Mesendoderm (in vitro differentiated cells): ENCODE measurements at regions not wholly inside any gene's neighbourhood (a gene's known extent, or its start where the extent isn't known, plus 50 kb on each side); places are given as distances from the start of the nearest gene placed in this dataset.

ENCODE experiments used
- DNase-seq: peaks from one replicate; pipeline ENCODE4 v3.0.0; 2013
- H2AK5ac ChIP-seq: 2 replicates; pipeline ENCODE4 v1.6.1; 2013; ENCODE audit warnings: low read length, inconsistent platforms
- H2BK120ac ChIP-seq: 2 replicates; pipeline ENCODE4 v1.6.1; 2013; ENCODE audit warnings: low read depth, mild to moderate bottlenecking, low read length, moderate library complexity, mixed read lengths
- H2BK15ac ChIP-seq: replicated peaks from 2 replicates; pipeline ENCODE4 v1.6.1; 2013; ENCODE audit warnings: low read depth, mild to moderate bottlenecking, moderate library complexity
- H2BK5ac ChIP-seq: 2 replicates; pipeline ENCODE4 v1.6.1; 2013; ENCODE audit warnings: low read length, inconsistent platforms
- H3K18ac ChIP-seq: 2 replicates; pipeline ENCODE4 v1.6.1; 2013; ENCODE audit warnings: mild to moderate bottlenecking, low read length, mixed read lengths
- H3K23ac ChIP-seq: one replicate; pipeline ENCODE4 v1.6.1; 2013; ENCODE audit warnings: low read length
- H3K27ac ChIP-seq: 2 replicates; pipeline ENCODE4 v1.5.1; 2013; ENCODE audit warnings: low read depth, mild to moderate bottlenecking, inconsistent platforms, low read length, moderate library complexity
- H3K27me3 ChIP-seq: 2 replicates; pipeline ENCODE4 v1.6.1; 2013; ENCODE audit warnings: low read length, control low read depth, mild to moderate bottlenecking, inconsistent platforms; ENCODE audit not compliant: insufficient read depth, poor library complexity
- H3K36me3 ChIP-seq: 2 replicates; pipeline ENCODE4 v1.6.1; 2013; ENCODE audit warnings: low read length, inconsistent platforms; ENCODE audit not compliant: control insufficient read depth, insufficient read depth
- H3K4ac ChIP-seq: one replicate; pipeline ENCODE4 v1.6.1; 2013; ENCODE audit warnings: low read depth, mild to moderate bottlenecking, low read length, moderate library complexity
- H3K4me1 ChIP-seq: 2 replicates; pipeline ENCODE4 v1.6.1; 2013; ENCODE audit warnings: low read depth, low read length, inconsistent platforms; ENCODE audit not compliant: control insufficient read depth
- H3K4me2 ChIP-seq: 2 replicates; pipeline ENCODE4 v1.6.1; 2013; ENCODE audit warnings: low read length
- H3K4me3 ChIP-seq: 2 replicates; pipeline ENCODE4 v1.5.1; 2013; ENCODE audit warnings: mild to moderate bottlenecking, low read length
- H3K56ac ChIP-seq: one replicate; pipeline ENCODE4 v1.6.1; 2013; ENCODE audit warnings: low read length
- H3K79me1 ChIP-seq: 2 replicates; pipeline ENCODE4 v1.6.1; 2013; ENCODE audit warnings: low read length, inconsistent platforms
- H3K79me2 ChIP-seq: 2 replicates; pipeline ENCODE4 v1.6.1; 2013; ENCODE audit warnings: mild to moderate bottlenecking, low read length; ENCODE audit not compliant: control insufficient read depth, insufficient read depth
- H3K9ac ChIP-seq: 2 replicates; pipeline ENCODE4 v1.6.1; 2013; ENCODE audit warnings: low read length, inconsistent platforms
- H4K5ac ChIP-seq: one replicate; pipeline ENCODE4 v1.6.1; 2013; ENCODE audit warnings: low read length
- H4K8ac ChIP-seq: one replicate; pipeline ENCODE4 v1.6.1; 2013; ENCODE audit warnings: low read depth, mild to moderate bottlenecking, control low read depth, low read length, moderate library complexity
- WGBS: extraction: QIAGEN DNeasy Blood & Tissue Kit; methylation state at CpG from one replicate; pipeline ENCODE4 v1.1.7; 2013; ENCODE audit warnings: low lambda C conversion rate, missing lambda C conversion rate; ENCODE audit not compliant: insufficient coverage; ENCODE audit errors: extremely low coverage; 5-methylcytosine and 5-hydroxymethylcytosine counted together

DNA sequence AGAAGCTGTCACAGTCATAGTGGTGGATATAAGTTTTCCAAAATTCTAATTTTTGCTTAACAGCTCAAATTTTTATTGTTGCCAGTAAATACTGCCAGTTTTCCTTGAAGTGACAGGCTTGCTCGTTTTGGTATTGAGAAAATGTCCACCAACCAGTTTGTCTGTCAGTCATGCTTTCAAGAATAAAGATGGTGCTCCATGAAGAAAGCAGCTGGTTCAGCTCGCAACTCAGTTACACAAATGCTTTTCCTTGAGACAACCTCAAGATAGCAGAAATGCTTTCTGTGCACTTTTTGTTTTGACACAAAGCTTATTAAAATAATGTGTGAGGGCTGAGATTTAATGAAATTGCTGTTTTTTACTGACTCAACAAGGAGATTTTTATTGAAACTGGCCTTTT, 135.7 kb downstream of the LRRC70 start:
- no peak overlapping the region for H4K5ac ChIP-seq
- no peak overlapping the region for H3K18ac ChIP-seq
- no peak overlapping the region for H3K4me3 ChIP-seq
- peaks cover 7% of the 10 kb centered on the region for H3K4me1 ChIP-seq
- H3K4ac ChIP-seq, result no peak overlapping the region
- no peak overlapping the region for H2BK120ac ChIP-seq
- H2AK5ac ChIP-seq, result no peak overlapping the region
- H3K27me3 ChIP-seq, result no peaks in the 10 kb centered on the region
- H3K23ac ChIP-seq, result no peak overlapping the region
- H3K9ac ChIP-seq, result no peak overlapping the region
- no peaks in the 10 kb centered on the region for H3K79me1 ChIP-seq
- no peak for DNase-seq
- no peak overlapping the region for H2BK15ac ChIP-seq
- no peak overlapping the region for H4K8ac ChIP-seq
- no peak overlapping the region for H3K4me2 ChIP-seq
- H3K56ac ChIP-seq, result no peak overlapping the region
- WGBS, result no CpG with 5 or more reads among the region's 2 CpGs
- H3K27ac ChIP-seq, result no peak overlapping the region
- no peaks in the 10 kb centered on the region for H3K36me3 ChIP-seq
- no peaks in the 10 kb centered on the region for H3K79me2 ChIP-seq
- no peak overlapping the region for H2BK5ac ChIP-seq

DNA sequence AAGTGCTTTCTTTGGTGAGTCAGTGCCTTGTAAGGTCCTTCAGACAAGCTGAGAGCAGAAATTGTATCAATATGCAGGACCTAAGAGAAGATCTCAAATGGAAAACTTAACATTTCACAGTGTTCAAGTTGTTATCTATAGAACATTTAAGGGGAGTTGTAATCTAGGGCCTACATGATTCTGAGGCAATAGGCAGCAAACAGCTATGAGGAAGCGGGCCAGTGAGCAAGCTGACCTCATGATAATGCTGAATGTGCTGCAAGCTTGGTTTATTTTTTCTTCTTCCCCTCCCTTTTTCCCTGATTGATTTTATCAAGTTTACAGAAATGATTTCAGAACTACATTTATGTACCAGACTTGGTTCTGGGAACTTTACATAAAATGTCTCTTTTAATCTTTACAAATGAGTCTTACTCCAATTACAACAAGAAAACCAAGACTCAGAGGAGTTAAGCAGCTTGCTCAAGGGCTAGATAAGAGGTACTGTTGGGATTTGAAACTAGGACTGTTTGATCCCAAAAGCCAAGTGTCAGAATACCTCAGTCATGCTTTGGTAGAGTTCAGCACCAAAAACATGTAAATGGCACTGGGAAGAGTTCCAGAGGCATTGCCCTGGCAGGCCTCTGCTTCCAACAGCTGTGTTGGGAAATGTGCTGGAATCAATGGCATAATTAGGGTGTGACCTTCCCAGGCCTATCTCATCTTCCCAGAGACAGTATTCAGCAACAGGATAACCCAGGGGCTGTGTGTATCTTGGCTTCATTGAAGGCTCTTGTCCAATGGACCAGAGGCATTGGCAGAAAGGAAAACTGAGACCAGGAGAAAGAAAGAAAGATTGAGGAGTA, 130.1 kb downstream of the LRRC70 start:
- Histone ChIP-seq H3K4ac (no peak overlapping the region), H3K56ac (no peak overlapping the region), H3K18ac (no peak overlapping the region), H4K8ac (no peak overlapping the region), H3K27me3 (no peaks in the 10 kb centered on the region), H3K27ac (no peak overlapping the region), H3K4me3 (no peak overlapping the region), H3K4me1 (no peaks in the 10 kb centered on the region), H2BK120ac (no peak overlapping the region), H2AK5ac (no peak overlapping the region), H3K4me2 (no peak overlapping the region), H3K23ac (no peak overlapping the region), H4K5ac (no peak overlapping the region), H3K79me1 (no peaks in the 10 kb centered on the region), H2BK5ac (no peak overlapping the region), H3K36me3 (no peaks in the 10 kb centered on the region), H3K9ac (no peak overlapping the region), H3K79me2 (no peaks in the 10 kb centered on the region), H2BK15ac (no peak overlapping the region)
- no CpG with 5 or more reads among the region's 1 CpG for WGBS
- DNase-seq, result no peak

DNA sequence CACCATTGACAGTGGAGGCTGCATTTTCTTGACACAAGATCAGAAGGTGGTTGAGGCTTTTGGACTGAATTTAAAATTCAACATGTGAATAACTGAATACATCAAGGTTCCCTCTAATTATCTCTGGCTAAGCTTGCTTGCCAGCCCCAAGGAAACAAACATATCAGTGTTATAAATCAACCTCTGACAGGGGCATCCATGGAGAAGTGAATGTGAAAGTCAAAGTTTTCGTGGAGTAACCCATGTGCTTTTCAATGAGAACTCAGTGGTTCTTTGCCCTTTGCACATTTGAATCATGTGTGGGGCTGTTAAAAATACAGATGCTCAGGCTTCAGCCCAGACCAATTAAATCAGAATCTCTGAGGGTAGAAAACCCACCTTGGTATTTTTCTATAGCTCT, 128.9 kb downstream of the LRRC70 start:
- Histone ChIP-seq H2AK5ac (no peak overlapping the region), H3K23ac (no peak overlapping the region), H3K27ac (no peak overlapping the region), H2BK5ac (no peak overlapping the region), H3K4me3 (no peak overlapping the region), H4K8ac (no peak overlapping the region), H4K5ac (no peak overlapping the region), H3K18ac (no peak overlapping the region), H3K56ac (no peak overlapping the region), H3K4me2 (no peak overlapping the region), H3K27me3 (no peaks in the 10 kb centered on the region), H2BK15ac (no peak overlapping the region), H3K79me2 (no peaks in the 10 kb centered on the region), H2BK120ac (no peak overlapping the region), H3K4me1 (no peaks in the 10 kb centered on the region), H3K79me1 (no peaks in the 10 kb centered on the region), H3K36me3 (no peaks in the 10 kb centered on the region), H3K4ac (no peak overlapping the region), H3K9ac (no peak overlapping the region)
- WGBS, result no CpG with 5 or more reads among the region's 1 CpG
- no peak for DNase-seq

DNA sequence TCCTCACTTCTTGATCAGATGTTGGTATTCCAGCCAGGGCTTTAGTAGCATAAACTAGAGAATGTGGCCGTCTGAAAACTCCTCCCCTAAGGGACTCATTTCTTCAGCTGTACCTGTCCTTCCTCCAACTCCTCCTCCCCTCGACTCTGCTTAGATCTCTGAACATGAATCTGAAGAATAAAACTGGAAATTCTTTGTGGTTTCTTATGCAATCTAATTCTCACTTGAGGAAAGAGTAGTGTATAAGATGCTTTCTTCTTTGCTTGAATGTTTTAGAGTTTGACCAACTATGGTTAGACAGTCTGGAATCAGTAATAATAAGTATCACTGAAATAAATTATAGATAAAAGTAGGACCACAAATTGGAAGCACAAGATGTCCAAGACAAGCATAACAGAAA, 128.5 kb downstream of the LRRC70 start:
- Histone ChIP-seq H3K36me3 (no peaks in the 10 kb centered on the region), H3K4me3 (no peak overlapping the region), H3K4ac (no peak overlapping the region), H3K79me1 (no peaks in the 10 kb centered on the region), H3K56ac (no peak overlapping the region), H3K18ac (no peak overlapping the region), H4K5ac (no peak overlapping the region), H2BK120ac (no peak overlapping the region), H4K8ac (no peak overlapping the region), H2BK5ac (no peak overlapping the region), H3K27me3 (no peaks in the 10 kb centered on the region), H3K4me2 (no peak overlapping the region), H3K23ac (no peak overlapping the region), H3K27ac (no peak overlapping the region), H3K79me2 (no peaks in the 10 kb centered on the region), H3K9ac (no peak overlapping the region), H2BK15ac (no peak overlapping the region), H3K4me1 (no peaks in the 10 kb centered on the region), H2AK5ac (no peak overlapping the region)
- WGBS, result no CpG with 5 or more reads among the region's 2 CpGs
- no peak for DNase-seq

DNA sequence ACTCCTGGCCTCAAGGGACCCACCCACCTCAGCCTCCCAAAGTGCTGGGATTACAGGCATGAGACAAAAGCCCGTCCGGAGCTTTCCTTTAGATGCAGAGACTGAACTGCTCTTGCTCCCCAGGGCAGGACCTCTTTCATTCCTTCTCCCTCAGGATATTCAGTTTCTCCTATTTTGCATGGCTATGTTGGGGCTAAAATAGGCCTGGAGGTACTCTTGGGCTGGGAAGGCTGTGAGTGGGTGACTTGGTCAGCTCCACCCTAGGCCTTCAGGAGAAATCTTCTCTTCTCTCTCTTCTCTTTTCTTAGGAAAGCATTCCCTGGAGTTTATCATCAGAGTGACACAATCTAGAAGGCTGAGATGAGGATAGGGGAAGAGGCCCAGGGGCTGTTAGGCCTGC, 126.4 kb downstream of the LRRC70 start:
- Histone ChIP-seq H3K79me1 (no peaks in the 10 kb centered on the region), H3K4me1 (no peaks in the 10 kb centered on the region), H2BK15ac (no peak overlapping the region), H2BK120ac (no peak overlapping the region), H3K36me3 (no peaks in the 10 kb centered on the region), H4K8ac (no peak overlapping the region), H3K27me3 (no peaks in the 10 kb centered on the region), H3K23ac (no peak overlapping the region), H3K9ac (no peak overlapping the region), H3K79me2 (no peaks in the 10 kb centered on the region), H2BK5ac (no peak overlapping the region), H3K56ac (no peak overlapping the region), H3K27ac (no peak overlapping the region), H4K5ac (no peak overlapping the region), H3K4me2 (no peak overlapping the region), H3K4ac (no peak overlapping the region), H3K4me3 (no peak overlapping the region), H2AK5ac (no peak overlapping the region), H3K18ac (no peak overlapping the region)
- no peak for DNase-seq
- no CpG with 5 or more reads among the region's 2 CpGs for WGBS

DNA sequence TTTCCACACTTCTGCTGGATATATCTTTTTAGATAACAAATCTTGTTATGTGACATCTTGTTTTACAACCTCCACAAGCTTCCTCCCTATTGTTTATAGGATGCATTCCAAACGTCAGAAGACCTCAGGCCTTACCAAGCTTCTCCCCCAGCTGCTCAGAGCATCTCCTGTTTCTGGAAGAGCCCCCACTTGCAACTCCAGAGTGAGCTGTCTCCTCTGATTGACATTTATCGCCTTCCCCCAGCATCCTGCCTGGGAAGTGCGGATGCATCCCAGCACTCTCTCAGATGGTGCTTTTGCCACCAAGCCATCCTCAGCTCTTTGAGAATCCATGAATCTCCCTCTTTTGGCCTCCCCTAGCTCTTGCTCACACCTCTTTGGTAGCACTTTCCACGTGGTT, 123.5 kb downstream of the LRRC70 start:
- Histone ChIP-seq H3K27ac (no peak overlapping the region), H2AK5ac (no peak overlapping the region), H3K79me2 (no peaks in the 10 kb centered on the region), H2BK15ac (no peak overlapping the region), H3K4me3 (no peak overlapping the region), H3K23ac (no peak overlapping the region), H2BK5ac (no peak overlapping the region), H2BK120ac (no peak overlapping the region), H3K4me2 (no peak overlapping the region), H3K27me3 (no peaks in the 10 kb centered on the region), H3K56ac (no peak overlapping the region), H3K4me1 (no peaks in the 10 kb centered on the region), H4K8ac (no peak overlapping the region), H3K18ac (no peak overlapping the region), H3K36me3 (no peaks in the 10 kb centered on the region), H3K4ac (no peak overlapping the region), H3K9ac (no peak overlapping the region), H4K5ac (no peak overlapping the region), H3K79me1 (no peaks in the 10 kb centered on the region)
- no peak for DNase-seq
- no CpG with 5 or more reads among the region's 4 CpGs for WGBS
